Neutrophil (primary cell): ENCODE measurements at regions not wholly inside any gene's neighbourhood (a gene's known extent, or its start where the extent isn't known, plus 50 kb on each side); places are given as distances from the start of the nearest gene placed in this dataset.

Source experiments
- H3K27ac ChIP-seq: fragments of 200-600 bp; sonication (generic); 2 replicates; pipeline ENCODE4 v1.5.1; 2016; ENCODE audit warnings: mild to moderate bottlenecking, moderate library complexity
- H3K27me3 ChIP-seq: fragments of 200-600 bp; sonication (generic); 2 replicates; pipeline ENCODE4 v1.6.0; 2016; ENCODE audit warnings: mild to moderate bottlenecking
- H3K36me3 ChIP-seq: fragments of 200-600 bp; sonication (generic); 2 replicates; pipeline ENCODE4 v1.5.1; 2017
- H3K4me1 ChIP-seq, 2 experiments: fragments of 200-600 bp in 1 of 2; sonication (generic) in 1 of 2; 1 replicate in 1 of 2; 2 replicates in 1 of 2; pipeline versions ENCODE4 v1.5.1 to v1.6.1; 2013 to 2016; ENCODE audit warnings: low read depth in 1 of 2, low read length in 1 of 2, mild to moderate bottlenecking in 1 of 2, moderate library complexity in 1 of 2; ENCODE audit not compliant: control insufficient read depth in 1 of 2, insufficient read depth in 1 of 2
- H3K4me3 ChIP-seq, 2 experiments: fragments of 200-600 bp in 1 of 2; sonication (generic) in 1 of 2; 1 replicate in 1 of 2; 2 replicates in 1 of 2; pipeline ENCODE4 v1.5.1; 2013 to 2016; ENCODE audit warnings: low read depth in 1 of 2, low read length in 1 of 2, mild to moderate bottlenecking in 1 of 2, moderate library complexity in 1 of 2
- H3K9me3 ChIP-seq: fragments of 200-600 bp; sonication (generic); 2 replicates; pipeline ENCODE4 v1.5.1; 2016
- TF ChIP-seq, protein P1 (sequence below): fragments of 200-600 bp; sonication (generic); IDR thresholded peaks from 2 replicates; pipeline ENCODE4 v1.5.1; 2016; ENCODE audit warnings: antibody characterized with exemption

DNA sequence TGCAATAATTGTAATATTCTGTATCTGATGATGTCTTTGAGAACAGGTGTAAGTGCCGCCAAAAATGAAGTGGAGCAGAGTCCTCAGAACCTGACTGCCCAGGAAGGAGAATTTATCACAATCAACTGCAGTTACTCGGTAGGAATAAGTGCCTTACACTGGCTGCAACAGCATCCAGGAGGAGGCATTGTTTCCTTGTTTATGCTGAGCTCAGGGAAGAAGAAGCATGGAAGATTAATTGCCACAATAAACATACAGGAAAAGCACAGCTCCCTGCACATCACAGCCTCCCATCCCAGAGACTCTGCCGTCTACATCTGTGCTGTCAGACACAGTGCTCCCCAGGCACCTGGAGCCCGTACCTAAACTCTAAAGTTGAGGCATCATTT, 268.7 kb downstream of the DAD1 start:
- Histone ChIP-seq H3K27me3 (no peaks in the 10 kb centered on the region), H3K4me1 (peaks cover 0 to 6% of the 10 kb centered on the region in 2 experiments), H3K4me3 (no peak overlapping the region), H3K36me3 (no peaks in the 10 kb centered on the region), H3K27ac (no peak overlapping the region), H3K9me3 (no peaks in the 10 kb centered on the region)
- TF ChIP-seq, protein P1, sequence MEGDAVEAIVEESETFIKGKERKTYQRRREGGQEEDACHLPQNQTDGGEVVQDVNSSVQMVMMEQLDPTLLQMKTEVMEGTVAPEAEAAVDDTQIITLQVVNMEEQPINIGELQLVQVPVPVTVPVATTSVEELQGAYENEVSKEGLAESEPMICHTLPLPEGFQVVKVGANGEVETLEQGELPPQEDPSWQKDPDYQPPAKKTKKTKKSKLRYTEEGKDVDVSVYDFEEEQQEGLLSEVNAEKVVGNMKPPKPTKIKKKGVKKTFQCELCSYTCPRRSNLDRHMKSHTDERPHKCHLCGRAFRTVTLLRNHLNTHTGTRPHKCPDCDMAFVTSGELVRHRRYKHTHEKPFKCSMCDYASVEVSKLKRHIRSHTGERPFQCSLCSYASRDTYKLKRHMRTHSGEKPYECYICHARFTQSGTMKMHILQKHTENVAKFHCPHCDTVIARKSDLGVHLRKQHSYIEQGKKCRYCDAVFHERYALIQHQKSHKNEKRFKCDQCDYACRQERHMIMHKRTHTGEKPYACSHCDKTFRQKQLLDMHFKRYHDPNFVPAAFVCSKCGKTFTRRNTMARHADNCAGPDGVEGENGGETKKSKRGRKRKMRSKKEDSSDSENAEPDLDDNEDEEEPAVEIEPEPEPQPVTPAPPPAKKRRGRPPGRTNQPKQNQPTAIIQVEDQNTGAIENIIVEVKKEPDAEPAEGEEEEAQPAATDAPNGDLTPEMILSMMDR: no peak

DNA sequence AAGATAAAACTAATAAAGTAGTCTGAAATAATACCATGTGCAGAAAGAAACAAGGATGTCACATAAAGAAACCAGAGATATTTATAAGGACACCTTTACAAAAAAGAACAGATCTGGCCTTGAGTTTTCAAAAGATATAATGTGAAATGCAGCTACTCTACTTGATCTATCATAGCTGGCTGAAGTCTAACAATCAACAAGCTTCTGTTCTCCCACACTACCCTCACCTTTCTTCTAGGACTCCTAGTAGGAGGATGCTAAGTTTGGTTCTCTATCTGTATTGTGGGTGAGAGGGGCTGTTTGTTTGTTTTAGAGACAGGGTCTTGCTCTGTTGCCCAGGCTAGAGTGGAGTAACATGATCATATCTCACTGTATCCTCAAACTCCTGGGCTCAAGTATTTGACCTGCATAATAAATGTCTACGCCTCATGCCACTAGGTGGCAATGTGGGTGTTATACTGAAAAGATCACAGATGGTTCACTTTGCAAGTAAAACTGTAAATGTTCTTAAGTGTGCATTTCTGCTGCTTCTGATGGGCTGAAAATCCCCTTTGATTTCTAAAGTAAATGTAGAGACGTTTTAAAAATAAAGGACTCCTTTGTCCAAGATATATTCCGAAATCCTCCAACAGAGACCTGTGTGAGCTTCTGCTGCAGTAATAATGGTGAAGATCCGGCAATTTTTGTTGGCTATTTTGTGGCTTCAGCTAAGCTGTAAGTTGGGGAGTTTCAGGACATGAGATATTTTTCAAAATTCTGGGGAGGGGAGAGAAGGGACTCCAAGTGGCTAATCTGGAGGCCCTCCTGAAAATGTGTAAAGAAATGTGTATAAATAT, 269.3 kb downstream of the DAD1 start:
- TF ChIP-seq, protein P1: no peak
- Histone ChIP-seq H3K4me3 (no peak overlapping the region), H3K27ac (no peak overlapping the region), H3K36me3 (no peaks in the 10 kb centered on the region), H3K9me3 (no peaks in the 10 kb centered on the region), H3K27me3 (no peaks in the 10 kb centered on the region), H3K4me1 (peaks cover 0 to 6% of the 10 kb centered on the region in 2 experiments)

DNA sequence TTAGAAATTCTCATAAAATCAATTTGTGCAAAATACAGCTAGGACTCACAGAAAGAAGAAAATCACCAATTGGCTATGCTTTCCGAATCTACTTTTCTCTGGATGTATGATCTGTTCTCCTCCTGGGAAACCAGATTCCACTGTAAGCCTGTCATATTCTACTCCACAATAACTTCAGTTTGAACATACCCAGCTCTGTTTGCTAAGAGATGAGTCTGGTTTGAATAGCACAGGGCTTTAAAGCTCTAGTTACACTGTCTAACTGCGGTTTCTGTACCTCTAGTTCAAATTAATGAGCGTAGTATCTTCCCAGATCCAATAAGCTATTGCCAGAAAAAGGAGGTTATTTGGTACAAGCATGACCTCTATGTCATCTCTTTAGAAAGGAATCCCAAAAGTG, 270.1 kb downstream of the DAD1 start:
- no peaks in the 10 kb centered on the region for H3K9me3 ChIP-seq
- H3K36me3 ChIP-seq: no peaks in the 10 kb centered on the region
- peaks cover 0 to 6% of the 10 kb centered on the region in 2 experiments for H3K4me1 ChIP-seq
- no peak overlapping the region for H3K27ac ChIP-seq
- H3K27me3 ChIP-seq: no peaks in the 10 kb centered on the region
- no peak overlapping the region for H3K4me3 ChIP-seq
- TF ChIP-seq, protein P1: no peak

DNA sequence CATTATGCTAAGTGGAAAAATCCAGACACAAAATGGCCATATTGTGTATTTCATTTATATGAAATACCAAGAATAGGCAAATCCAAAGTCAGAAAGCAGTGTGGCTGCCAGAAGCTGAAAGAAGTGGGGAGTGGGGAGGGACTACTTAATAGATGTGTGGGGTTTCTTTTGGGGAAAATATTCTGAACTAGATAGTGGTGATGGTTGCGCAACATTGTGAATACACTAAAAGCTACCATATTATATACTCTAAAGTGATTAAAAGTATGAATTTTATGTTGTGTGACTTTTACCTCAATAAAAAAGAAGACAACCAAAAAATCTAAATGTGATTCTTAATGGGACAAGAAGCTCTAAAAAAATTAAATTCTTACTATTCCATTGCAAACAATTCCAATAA, 272.6 kb downstream of the DAD1 start:
- H3K9me3 ChIP-seq: no peaks in the 10 kb centered on the region
- no peak overlapping the region for H3K4me3 ChIP-seq
- H3K27ac ChIP-seq: no peak overlapping the region
- H3K4me1 ChIP-seq: peaks cover 0 to 6% of the 10 kb centered on the region in 2 experiments
- TF ChIP-seq, protein P1: no peak
- H3K36me3 ChIP-seq: no peaks in the 10 kb centered on the region
- H3K27me3 ChIP-seq: no peaks in the 10 kb centered on the region

DNA sequence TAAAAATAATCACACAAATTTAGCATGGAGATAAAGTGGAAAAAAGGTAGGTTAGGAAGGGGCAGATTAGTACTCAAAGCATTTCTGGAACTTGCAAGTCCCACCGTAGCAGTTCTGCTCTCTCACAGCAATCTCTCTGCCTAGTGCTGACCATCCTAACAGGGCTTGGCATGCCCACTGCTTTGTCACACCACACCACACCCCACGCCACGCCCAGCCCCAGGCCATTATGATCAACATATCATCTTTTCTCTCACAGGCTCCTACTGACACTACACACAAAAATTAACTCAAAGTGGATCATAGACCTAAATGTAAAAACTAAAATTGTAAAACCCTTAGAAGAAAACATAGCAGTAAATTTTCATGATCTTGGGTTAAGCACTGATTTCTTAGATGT, 273.7 kb downstream of the DAD1 start:
- Histone ChIP-seq H3K27ac (no peak overlapping the region), H3K4me1 (no peaks in the 10 kb centered on the region), H3K4me3 (no peak overlapping the region), H3K27me3 (no peaks in the 10 kb centered on the region), H3K36me3 (no peaks in the 10 kb centered on the region), H3K9me3 (no peaks in the 10 kb centered on the region)
- TF ChIP-seq, protein P1: no peak
